SK-N-MC (cell line): ENCODE measurements at regions not wholly inside any gene's neighbourhood (a gene's known extent, or its start where the extent isn't known, plus 50 kb on each side); places are given as distances from the start of the nearest gene placed in this dataset.

Source experiments
- EZH2 ChIP-seq: fragments of 200-600 bp; sonication (generic); IDR thresholded peaks from one replicate; pipeline ENCODE4 v1.6.1; 2017; ENCODE audit warnings: antibody characterized with exemption
- FOXP2 ChIP-seq: optimal IDR thresholded peaks from 2 replicates; pipeline ENCODE3; 2011; ENCODE audit warnings: mild to moderate bottlenecking, moderate library complexity; ENCODE audit not compliant: insufficient read depth; ENCODE audit errors: extremely low read length, control extremely low read depth
- POLR2AphosphoS5 ChIP-seq: IDR thresholded peaks from 2 replicates; pipeline ENCODE4 v1.6.1; 2012; ENCODE audit warnings: mild to moderate bottlenecking, low read depth, low read length, borderline replicate concordance

- no peak for TF ChIP-seq FOXP2
- TF ChIP-seq POLR2AphosphoS5, result no peak
- no peak for TF ChIP-seq EZH2
Measured at GRCh38 chr5:174999581-174999980, 275.2 kb downstream of the MSX2 start.
